ENCODE measurements at regions not wholly inside any gene's neighbourhood (a gene's known extent, or its start where the extent isn't known, plus 50 kb on each side); places are given as distances from the start of the nearest gene placed in this dataset.

- Histone ChIP-seq H2AK5ac (ENCODE audit: low read depth, low read length) (no peak overlapping the region), H4K8ac (ENCODE audit: extremely low read depth, insufficient read depth, low read length) (no peak overlapping the region), H3K56ac (replicated peaks; ENCODE audit: insufficient read length, low read depth, low read length) (no peak overlapping the region), H2BK15ac (ENCODE audit: low read length) (no peak overlapping the region), H3K4me2 (ENCODE audit: insufficient read depth in 1 of 2, low read depth in 2 of 2, low read length in 2 of 2) (no peak overlapping the region), H3K23ac (ENCODE audit: insufficient read length) (no peak overlapping the region), H3K4me3 (ENCODE audit: extremely low read depth in 1 of 4, insufficient read depth in 2 of 4, low read depth in 3 of 4, low read length in 4 of 4) (no peak overlapping the region), H2AFZ (ENCODE audit: low read length) (no peak overlapping the region), H3K36me3 (ENCODE audit: control insufficient read depth in 2 of 4, insufficient read depth in 4 of 4, low read length in 3 of 4) (no peaks in the 10 kb centered on the region), H3K18ac (ENCODE audit: extremely low read depth, low read length) (no peak overlapping the region), H3K79me2 (ENCODE audit: control insufficient read depth in 1 of 2, insufficient read depth in 2 of 2, low read length in 2 of 2) (no peaks in the 10 kb centered on the region), H3K9me3 (ENCODE audit: insufficient read depth in 2 of 2, low read depth in 1 of 2, low read length in 1 of 2) (no peaks in the 10 kb centered on the region), H3K27me3 (replicated peaks in 1 of 4; ENCODE audit: control insufficient read depth in 3 of 4, extremely low read depth in 1 of 4, insufficient read depth in 3 of 4, low read length in 3 of 4) (no peaks in the 10 kb centered on the region), H3K4me1 (replicated peaks in 1 of 4; ENCODE audit: control insufficient read depth in 3 of 4, insufficient read depth in 4 of 4, low read length in 3 of 4) (no peaks in the 10 kb centered on the region), H3K23me2 (ENCODE audit: low read depth, low read length) (no peaks in the 10 kb centered on the region), H2BK120ac (replicated peaks; ENCODE audit: low read depth, low read length) (no peak overlapping the region), H4K5ac (ENCODE audit: insufficient read length, low read depth, low read length) (no peak overlapping the region), H3K4ac (replicated peaks; ENCODE audit: insufficient read length, low read depth, low read length) (no peak overlapping the region), H3K27ac (ENCODE audit: low read depth, low read length) (no peak overlapping the region), H4K20me1 (replicated peaks in 1 of 2; ENCODE audit: control insufficient read depth in 1 of 2, insufficient read depth in 2 of 2, low read length in 2 of 2) (no peaks in the 10 kb centered on the region), H2BK20ac (ENCODE audit: low read length) (no peak overlapping the region), H4K91ac (replicated peaks; ENCODE audit: insufficient read length, low read length) (no peak overlapping the region), H2BK12ac (ENCODE audit: low read depth, low read length) (no peak overlapping the region), H3K14ac (ENCODE audit: insufficient read length) (no peak overlapping the region), H2BK5ac (ENCODE audit: low read depth, low read length) (no peak overlapping the region), H3K9ac (replicated peaks in 1 of 4; ENCODE audit: extremely low read depth in 1 of 4, low read depth in 3 of 4, low read length in 3 of 4) (no peak overlapping the region), H3K79me1 (ENCODE audit: low read depth, low read length) (no peaks in the 10 kb centered on the region)
- POLR2A ChIA-PET (ENCODE audit: partially characterized antibody) = no interaction called here
- FAIRE-seq = no peak
- DNase-seq (ENCODE audit: low read depth in 1 of 2, low spot score in 2 of 2) = no peak
- CTCF ChIA-PET (ENCODE audit: partially characterized antibody) = interaction anchor here (1.2 to 1.3 kb wide), 2 partner anchors 14 to 31 kb away, joined by 3 read pairs; no protein-coding TSS in a partner anchor
- WGBS, 2 experiments (ENCODE audit: extremely low coverage in 1 of 2, insufficient coverage in 1 of 2, insufficient read length in 1 of 2, insufficient replicate concordance in 2 of 2, low coverage in 1 of 2, low lambda C conversion rate in 2 of 2, missing lambda C conversion rate in 1 of 2) = 89% methylated on average over 2 of the region's 2 CpGs; no CpG with 5 or more reads in 1 of the 2 experiments
- TF ChIP-seq RBBP5 (IDR thresholded peaks at IDR 0.05; ENCODE audit: borderline replicate concordance, low read depth, low read length) = no peak
- TF ChIP-seq HDAC6 (IDR thresholded peaks at IDR 0.05; ENCODE audit: low read depth, low read length) = no peak
- no peak for TF ChIP-seq MAX (IDR thresholded peaks at IDR 0.05)
- TF ChIP-seq BRCA1 (IDR thresholded peaks at IDR 0.05; ENCODE audit: low read depth, low read length) = no peak
- TF ChIP-seq RXRA (IDR thresholded peaks at IDR 0.05; ENCODE audit: insufficient read depth, low read depth, low read length) = no peak
- no peak for TF ChIP-seq SIRT6 (IDR thresholded peaks at IDR 0.05; ENCODE audit: low read length)
- TF ChIP-seq CBX5 (IDR thresholded peaks at IDR 0.05; ENCODE audit: low read depth, low read length) = no peak
- no peak for TF ChIP-seq MAFK (IDR thresholded peaks at IDR 0.05; ENCODE audit: low read depth, low read length)
- no peak for TF ChIP-seq TCF12 (IDR thresholded peaks at IDR 0.05; ENCODE audit: low read depth, low read length)
- TF ChIP-seq ASH2L (IDR thresholded peaks at IDR 0.05; ENCODE audit: low read length) = no peak
- TF ChIP-seq EZH2 (IDR thresholded peaks at IDR 0.05; ENCODE audit: low read depth, low read length, severe bottlenecking) = no peak
- no peak for TF ChIP-seq FOSL1 (IDR thresholded peaks at IDR 0.05; ENCODE audit: insufficient read depth, low read depth, low read length)
Measured at GRCh38 chr7:17183630-17184328, 114.7 kb upstream of the AHR start.
